GM06990 (cell line): ENCODE measurements at regions not wholly inside any gene's neighbourhood (a gene's known extent, or its start where the extent isn't known, plus 50 kb on each side); places are given as distances from the start of the nearest gene placed in this dataset.

Experiments
- DNase-seq: peaks from one replicate; pipeline ENCODE4 v3.0.0-alpha.2; 2011; ENCODE audit not compliant: insufficient read length; ENCODE audit errors: extremely low read depth
- H3K27me3 ChIP-seq: replicated peaks from 2 replicates; pipeline ENCODE4 v1.6.0; 2011; ENCODE audit warnings: low read length; ENCODE audit not compliant: control insufficient read depth, insufficient read depth
- H3K36me3 ChIP-seq: 2 replicates; pipeline ENCODE4 v1.5.1; 2011; ENCODE audit warnings: low read length; ENCODE audit not compliant: control insufficient read depth, insufficient read depth
- H3K4me3 ChIP-seq: replicated peaks from 2 replicates; pipeline ENCODE4 v1.5.1; 2011; ENCODE audit warnings: low read depth, mild to moderate bottlenecking, control low read depth, low read length
- CTCF ChIP-seq: IDR thresholded peaks from 2 replicates; pipeline ENCODE4 v1.5.1; 2011; ENCODE audit warnings: low read length, control low read depth, mild to moderate bottlenecking, inconsistent platforms; ENCODE audit not compliant: insufficient read depth, poor library complexity, severe bottlenecking

- TF ChIP-seq CTCF: no peak
- DNase-seq: no peak
Observed at GRCh38 chr19:27876489-27876888, 1336.5 kb downstream of the UQCRFS1 start.

GRCh38 chr19:27872370-27872769 lies 1340.6 kb downstream of the UQCRFS1 start:
- no peaks in the 10 kb centered on the region for H3K36me3 ChIP-seq
- H3K4me3 ChIP-seq: no peak overlapping the region
- no peak for TF ChIP-seq CTCF
- no peak for DNase-seq
- no peaks in the 10 kb centered on the region for H3K27me3 ChIP-seq

More at GRCh38 chr19:27876489-27876888, 1336.5 kb downstream of the UQCRFS1 start:
- Histone ChIP-seq H3K27me3 (no peaks in the 10 kb centered on the region), H3K36me3 (no peaks in the 10 kb centered on the region), H3K4me3 (no peak overlapping the region)

GRCh38 chr19:27870293-27870692 lies 1342.7 kb downstream of the UQCRFS1 start:
- DNase-seq: no peak
- no peak for TF ChIP-seq CTCF

GRCh38 chr19:27868007-27868406 lies 1344.9 kb downstream of the UQCRFS1 start:
- no peak for TF ChIP-seq CTCF
- Histone ChIP-seq H3K36me3 (no peaks in the 10 kb centered on the region), H3K27me3 (no peaks in the 10 kb centered on the region), H3K4me3 (no peak overlapping the region)
- no peak for DNase-seq

More at GRCh38 chr19:27870293-27870692, 1342.7 kb downstream of the UQCRFS1 start:
- no peaks in the 10 kb centered on the region for H3K27me3 ChIP-seq
- no peaks in the 10 kb centered on the region for H3K36me3 ChIP-seq
- no peak overlapping the region for H3K4me3 ChIP-seq

GRCh38 chr19:27865927-27866777 lies 1346.8 kb downstream of the UQCRFS1 start:
- Histone ChIP-seq H3K4me3 (no peak overlapping the region), H3K27me3 (no peaks in the 10 kb centered on the region), H3K36me3 (no peaks in the 10 kb centered on the region)
- TF ChIP-seq CTCF: no peak
- no peak for DNase-seq
